CD8-positive, alpha-beta memory T cell (primary cell): ENCODE measurements at regions not wholly inside any gene's neighbourhood (a gene's known extent, or its start where the extent isn't known, plus 50 kb on each side); places are given as distances from the start of the nearest gene placed in this dataset.

Experiments used
- CTCF ChIA-PET: fragments of 350-600 bp; sonication (Branson Sonifier 250); formaldehyde crosslinking; loops from one replicate; lab custom pipeline; 2021; ENCODE audit warnings: antibody characterized with exemption; lab: Charles Lee
- POLR2A ChIA-PET: fragments of 350-600 bp; sonication (Branson Sonifier 250); formaldehyde crosslinking; loops from one replicate; lab custom pipeline; 2021; ENCODE audit warnings: antibody characterized with exemption; lab: Charles Lee
- DNase-seq, 5 donors: peaks; one replicate each; pipeline versions ENCODE4 v3.0.0 to v3.0.0-alpha.2; 2020 to 2022; ENCODE audit warnings: mixed read lengths in 1 of 5
- H3K27ac ChIP-seq: one replicate; pipeline ENCODE4 v1.7.0; 2013; ENCODE audit warnings: low read depth, mild to moderate bottlenecking, low read length, moderate library complexity
- H3K27me3 ChIP-seq: 2 replicates; pipeline ENCODE4 v1.7.0; 2013; ENCODE audit warnings: low read length, mild to moderate bottlenecking; ENCODE audit not compliant: insufficient read depth, poor library complexity, severe bottlenecking
- H3K36me3 ChIP-seq: 2 replicates; pipeline ENCODE4 v1.7.0; 2013; ENCODE audit warnings: mild to moderate bottlenecking, low read length, moderate library complexity; ENCODE audit not compliant: insufficient read depth
- H3K4me1 ChIP-seq: 2 replicates; pipeline ENCODE4 v1.7.0; 2013; ENCODE audit warnings: mild to moderate bottlenecking, low read length, moderate library complexity; ENCODE audit not compliant: insufficient read depth
- H3K4me3 ChIP-seq: 2 replicates; pipeline ENCODE4 v1.7.0; 2013; ENCODE audit warnings: mild to moderate bottlenecking, low read length
- H3K9me3 ChIP-seq: 2 replicates; pipeline ENCODE4 v1.7.0; 2013; ENCODE audit warnings: mild to moderate bottlenecking, low read length
- H3K27ac Mint-ChIP-seq, 8 donors: one replicate each; pipeline ENCODE4 v1.8.0; 2020 to 2021; ENCODE audit warnings: mixed read lengths in 8 of 8, mild to moderate bottlenecking in 6 of 8, inconsistent platforms in 3 of 8, moderate library complexity in 3 of 8
- H3K27me3 Mint-ChIP-seq, 2 donors: one replicate each; pipeline ENCODE4 v1.8.0; 2020 to 2021; ENCODE audit warnings: mixed read lengths in 2 of 2, mild to moderate bottlenecking in 1 of 2, moderate library complexity in 1 of 2
- H3K36me3 Mint-ChIP-seq, 3 donors: one replicate each; pipeline ENCODE4 v1.8.0; 2020 to 2021; ENCODE audit warnings: mixed read lengths in 3 of 3, inconsistent platforms in 1 of 3, mild to moderate bottlenecking in 1 of 3
- H3K4me1 Mint-ChIP-seq, 3 donors: one replicate each; pipeline ENCODE4 v1.8.0; 2020 to 2021; ENCODE audit warnings: mixed read lengths in 3 of 3, inconsistent platforms in 1 of 3, mild to moderate bottlenecking in 1 of 3
- H3K4me3 Mint-ChIP-seq, 7 donors: one replicate each; pipeline ENCODE4 v1.8.0; 2020 to 2021; ENCODE audit warnings: mixed read lengths in 7 of 7, mild to moderate bottlenecking in 6 of 7, moderate library complexity in 4 of 7, inconsistent platforms in 2 of 7
- H3K9me3 Mint-ChIP-seq, 5 donors: one replicate each; pipeline ENCODE4 v1.8.0; 2020 to 2022; ENCODE audit warnings: mixed read lengths in 5 of 5, mild to moderate bottlenecking in 3 of 5, moderate library complexity in 2 of 5, inconsistent platforms in 1 of 5

GRCh38 chr5:26719803-26720202 lies 318.6 kb downstream of the CDH9 start:
- CTCF ChIA-PET: no interaction called here

DNA sequence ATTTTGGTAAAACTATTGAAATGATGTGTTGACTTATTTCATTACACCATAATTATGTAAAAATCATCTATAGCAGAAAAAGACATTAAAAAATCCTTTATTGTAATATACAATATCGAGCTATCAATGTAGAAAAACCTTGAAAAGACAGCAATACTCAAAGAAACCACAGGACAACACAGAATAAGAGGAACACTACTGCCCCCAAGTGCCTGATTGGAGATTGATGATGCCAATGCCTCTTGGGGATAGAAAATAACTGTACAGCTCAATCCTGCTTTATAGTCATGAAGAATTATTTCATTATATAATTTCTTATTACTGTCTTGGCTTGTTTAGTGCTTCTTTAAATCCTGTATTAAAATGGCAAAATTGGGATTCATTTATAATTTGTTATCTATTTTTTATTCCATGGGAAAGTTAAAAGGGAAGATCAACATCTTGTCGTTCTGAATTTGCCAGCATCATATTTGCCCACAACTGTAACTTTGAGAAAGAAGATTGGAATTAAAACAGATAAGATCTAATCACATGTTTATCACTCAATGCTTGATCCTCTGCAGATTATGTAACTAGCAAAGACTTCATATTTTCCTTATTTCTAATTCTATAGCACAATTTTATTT lies 337.5 kb downstream of the CDH9 start:
- no peaks in the 10 kb centered on the region for H3K9me3 ChIP-seq
- no peaks in the 10 kb centered on the region for H3K4me1 Mint-ChIP-seq

More at GRCh38 chr5:26719803-26720202, 318.6 kb downstream of the CDH9 start:
- no peak overlapping the region for H3K4me3 Mint-ChIP-seq
- H3K27me3 ChIP-seq: no peaks in the 10 kb centered on the region
- DNase-seq: no peak
- no peak overlapping the region for H3K27ac Mint-ChIP-seq
- H3K9me3 ChIP-seq: no peaks in the 10 kb centered on the region
- POLR2A ChIA-PET: no interaction called here
- H3K36me3 ChIP-seq: no peaks in the 10 kb centered on the region
- no peaks in the 10 kb centered on the region for H3K4me1 ChIP-seq
- no peaks in the 10 kb centered on the region for H3K4me1 Mint-ChIP-seq
- H3K36me3 Mint-ChIP-seq: no peaks in the 10 kb centered on the region
- no peak overlapping the region for H3K27ac ChIP-seq
- H3K27me3 Mint-ChIP-seq: no peaks in the 10 kb centered on the region
- no peak overlapping the region for H3K4me3 ChIP-seq
- H3K9me3 Mint-ChIP-seq: peaks cover 4 to 30% (median 19%) of the 10 kb centered on the region in 5 donors

DNA sequence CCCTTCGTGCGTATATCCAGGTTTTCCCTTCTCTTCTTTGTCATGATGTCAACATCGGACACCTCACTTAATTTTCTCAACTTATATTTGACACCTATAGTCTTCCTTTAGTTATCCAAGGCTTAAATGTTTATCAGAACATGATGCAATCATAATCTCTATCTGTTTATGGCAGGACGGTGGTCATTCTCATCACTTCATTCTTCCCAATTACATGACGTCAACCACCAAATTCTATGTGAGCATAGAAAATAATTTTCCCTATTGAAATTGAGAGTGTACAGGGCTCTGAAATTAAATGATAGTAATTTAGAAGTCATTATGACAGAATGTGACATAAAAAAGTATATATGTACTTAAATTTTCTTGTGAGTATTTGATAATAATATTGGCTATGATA lies 345.4 kb downstream of the CDH9 start:
- Mint-ChIP-seq H3K36me3 (no peaks in the 10 kb centered on the region), H3K27ac (no peak overlapping the region), H3K27me3 (no peaks in the 10 kb centered on the region), H3K9me3 (peaks cover 5 to 42% (median 15%) of the 10 kb centered on the region in 5 donors), H3K4me3 (no peak overlapping the region), H3K4me1 (no peaks in the 10 kb centered on the region)
- Histone ChIP-seq H3K9me3 (no peaks in the 10 kb centered on the region), H3K27me3 (no peaks in the 10 kb centered on the region), H3K36me3 (no peaks in the 10 kb centered on the region), H3K4me3 (no peak overlapping the region), H3K27ac (no peak overlapping the region), H3K4me1 (no peaks in the 10 kb centered on the region)
- POLR2A ChIA-PET: no interaction called here
- CTCF ChIA-PET: no interaction called here
- no peak for DNase-seq

More for the DNA sequence above, 337.5 kb downstream of the CDH9 start:
- H3K9me3 Mint-ChIP-seq: peaks cover 6 to 31% (median 7%) of the 10 kb centered on the region in 5 donors
- no peaks in the 10 kb centered on the region for H3K36me3 Mint-ChIP-seq
- no peaks in the 10 kb centered on the region for H3K27me3 Mint-ChIP-seq
- Histone ChIP-seq H3K4me3 (no peak overlapping the region), H3K27me3 (no peaks in the 10 kb centered on the region), H3K4me1 (no peaks in the 10 kb centered on the region), H3K36me3 (no peaks in the 10 kb centered on the region), H3K27ac (no peak overlapping the region)
- ChIA-PET CTCF (no interaction called here), POLR2A (no interaction called here)
- no peak for DNase-seq
- no peak overlapping the region for H3K27ac Mint-ChIP-seq
- no peak overlapping the region for H3K4me3 Mint-ChIP-seq

- Histone ChIP-seq H3K27me3 (no peaks in the 10 kb centered on the region), H3K36me3 (no peaks in the 10 kb centered on the region), H3K4me3 (no peak overlapping the region), H3K9me3 (no peaks in the 10 kb centered on the region), H3K4me1 (no peaks in the 10 kb centered on the region), H3K27ac (no peak overlapping the region)
- ChIA-PET CTCF (no interaction called here), POLR2A (no interaction called here)
- H3K4me3 Mint-ChIP-seq: no peak overlapping the region
- H3K36me3 Mint-ChIP-seq: no peaks in the 10 kb centered on the region
- no peak for DNase-seq
- H3K9me3 Mint-ChIP-seq: peaks cover 5 to 38% (median 16%) of the 10 kb centered on the region in 5 donors
- H3K27ac Mint-ChIP-seq: no peak overlapping the region
- H3K27me3 Mint-ChIP-seq: no peaks in the 10 kb centered on the region
- no peaks in the 10 kb centered on the region for H3K4me1 Mint-ChIP-seq
Measured at GRCh38 chr5:26691486-26691885, 346.9 kb downstream of the CDH9 start.

DNA sequence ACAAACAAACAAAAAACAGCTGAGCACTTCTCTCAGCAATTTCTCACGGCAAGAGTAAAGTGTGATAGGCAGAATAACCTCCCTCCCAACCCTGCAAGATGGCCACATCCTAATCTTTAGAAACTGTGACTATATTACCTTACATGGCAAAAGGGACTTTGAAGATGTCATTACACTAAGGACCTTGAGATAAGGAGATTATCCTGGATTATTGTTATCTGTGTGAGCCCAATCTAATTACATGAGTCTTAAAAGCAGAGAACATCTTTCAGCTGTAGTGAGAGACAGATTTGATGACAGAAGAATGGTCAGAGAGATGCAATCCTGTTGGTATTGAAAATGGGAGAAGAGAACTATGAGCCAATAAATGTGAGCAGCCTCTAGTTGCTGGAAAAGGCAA lies 347.9 kb downstream of the CDH9 start:
- H3K4me3 Mint-ChIP-seq: no peak overlapping the region
- H3K27me3 Mint-ChIP-seq: no peaks in the 10 kb centered on the region

DNA sequence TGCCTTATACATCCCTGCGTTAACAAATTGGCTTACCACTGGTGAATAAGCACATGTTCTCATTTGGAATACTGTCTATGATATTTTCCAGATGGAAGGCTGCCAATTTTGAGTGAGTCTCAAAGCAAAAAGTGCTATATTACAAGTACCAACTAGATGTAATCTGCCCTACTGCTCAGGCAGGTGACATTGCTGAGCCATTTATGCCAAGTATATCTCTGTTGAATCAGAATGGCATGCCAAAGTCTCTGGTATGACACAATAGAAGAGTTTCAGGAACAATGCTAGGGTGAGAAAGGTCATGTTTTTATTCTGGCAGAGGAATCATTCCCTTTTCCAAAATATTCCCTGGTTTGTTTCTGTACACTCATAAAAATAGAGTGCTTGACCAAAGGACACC lies 356.5 kb downstream of the CDH9 start:
- H3K36me3 Mint-ChIP-seq: no peaks in the 10 kb centered on the region
- CTCF ChIA-PET: no interaction called here

More for the DNA sequence above, 347.9 kb downstream of the CDH9 start:
- Mint-ChIP-seq H3K9me3 (peaks cover 6 to 35% (median 19%) of the 10 kb centered on the region in 5 donors), H3K27ac (no peak overlapping the region), H3K4me1 (no peaks in the 10 kb centered on the region), H3K36me3 (no peaks in the 10 kb centered on the region)
- ChIA-PET CTCF (no interaction called here), POLR2A (no interaction called here)
- Histone ChIP-seq H3K4me1 (no peaks in the 10 kb centered on the region), H3K27ac (no peak overlapping the region), H3K9me3 (no peaks in the 10 kb centered on the region), H3K27me3 (no peaks in the 10 kb centered on the region), H3K4me3 (no peak overlapping the region), H3K36me3 (no peaks in the 10 kb centered on the region)
- no peak for DNase-seq

DNA sequence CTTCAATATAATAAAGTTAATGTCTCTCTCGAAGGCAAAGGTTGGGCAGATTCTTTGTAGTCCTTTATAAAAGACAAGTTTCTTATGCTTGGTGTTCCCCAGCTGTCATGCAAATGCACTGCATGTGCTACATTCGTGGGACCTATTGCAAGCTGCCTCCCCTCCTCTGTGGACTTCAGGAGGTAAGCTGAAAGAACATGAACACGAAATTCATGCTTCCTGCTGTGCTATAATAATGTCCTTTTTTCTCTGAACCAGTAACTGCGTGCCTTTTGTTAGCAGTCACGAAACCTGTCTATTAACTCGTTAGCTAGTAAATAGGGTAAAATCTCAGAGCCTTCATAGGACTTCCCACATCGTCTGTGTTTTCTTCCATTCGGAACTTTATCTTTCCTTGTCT lies 363.5 kb downstream of the CDH9 start:
- Mint-ChIP-seq H3K27ac (no peak overlapping the region), H3K4me3 (no peak overlapping the region), H3K9me3 (peaks cover 0 to 34% (median 5%) of the 10 kb centered on the region in 5 donors), H3K36me3 (no peaks in the 10 kb centered on the region), H3K4me1 (no peaks in the 10 kb centered on the region), H3K27me3 (no peaks in the 10 kb centered on the region)
- no peak overlapping the region for H3K4me3 ChIP-seq
- no peak overlapping the region for H3K27ac ChIP-seq
- H3K9me3 ChIP-seq: no peaks in the 10 kb centered on the region
- H3K36me3 ChIP-seq: no peaks in the 10 kb centered on the region
- ChIA-PET POLR2A (no interaction called here), CTCF (no interaction called here)
- no peak for DNase-seq
- no peaks in the 10 kb centered on the region for H3K27me3 ChIP-seq
- H3K4me1 ChIP-seq: no peaks in the 10 kb centered on the region

More for the DNA sequence above, 356.5 kb downstream of the CDH9 start:
- Histone ChIP-seq H3K4me1 (no peaks in the 10 kb centered on the region), H3K4me3 (no peak overlapping the region), H3K27ac (no peak overlapping the region), H3K36me3 (no peaks in the 10 kb centered on the region), H3K9me3 (no peaks in the 10 kb centered on the region), H3K27me3 (no peaks in the 10 kb centered on the region)
- POLR2A ChIA-PET: no interaction called here
- no peak for DNase-seq
- peaks cover 7 to 23% (median 19%) of the 10 kb centered on the region in 5 donors for H3K9me3 Mint-ChIP-seq
- no peaks in the 10 kb centered on the region for H3K27me3 Mint-ChIP-seq
- no peak overlapping the region for H3K27ac Mint-ChIP-seq
- no peaks in the 10 kb centered on the region for H3K4me1 Mint-ChIP-seq
- H3K4me3 Mint-ChIP-seq: no peak overlapping the region

DNA sequence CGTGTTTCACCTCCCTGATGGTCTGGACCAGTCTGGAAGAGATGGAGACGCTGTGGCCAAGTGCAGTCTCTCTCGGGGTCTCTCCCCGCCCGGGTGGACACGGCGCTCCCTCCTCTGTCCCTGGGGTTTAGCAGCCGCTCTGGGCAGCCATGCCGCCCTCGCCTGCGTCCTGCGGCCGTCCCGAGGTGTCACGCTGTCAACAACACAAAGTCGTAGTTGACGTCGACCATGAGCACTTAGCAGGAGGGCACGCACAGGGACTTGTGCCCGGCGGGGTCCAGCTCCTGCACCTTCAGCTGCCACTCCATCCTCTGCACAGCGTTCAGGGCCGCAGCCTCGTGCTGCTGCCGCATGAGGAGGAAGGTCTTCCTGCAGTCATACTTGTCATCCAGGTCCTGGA lies 368.9 kb downstream of the CDH9 start:
- no peaks in the 10 kb centered on the region for H3K9me3 ChIP-seq
- Mint-ChIP-seq H3K27me3 (no peaks in the 10 kb centered on the region), H3K27ac (no peak overlapping the region), H3K4me3 (no peak overlapping the region), H3K4me1 (no peaks in the 10 kb centered on the region), H3K9me3 (peaks cover 0 to 36% (median 8%) of the 10 kb centered on the region in 5 donors), H3K36me3 (no peaks in the 10 kb centered on the region)
- H3K27me3 ChIP-seq: no peaks in the 10 kb centered on the region
- no peaks in the 10 kb centered on the region for H3K36me3 ChIP-seq
- no peak overlapping the region for H3K4me3 ChIP-seq
- H3K4me1 ChIP-seq: no peaks in the 10 kb centered on the region
- ChIA-PET POLR2A (no interaction called here), CTCF (no interaction called here)
- no peak for DNase-seq
- H3K27ac ChIP-seq: no peak overlapping the region
